Jurkat, Clone E6-1 (cell line): ENCODE measurements at regions not wholly inside any gene's neighbourhood (a gene's known extent, or its start where the extent isn't known, plus 50 kb on each side); places are given as distances from the start of the nearest gene placed in this dataset.
"Not testable (repeated sequence)": the region's sequence is repeated elsewhere in the genome, so short reads cannot be mapped to it uniquely, and the experiment has no call there.

ENCODE experiments used
- DNase-seq: peaks from one replicate; pipeline ENCODE4 v3.0.0-alpha.2; 2011; ENCODE audit warnings: low read depth, low spot score
- H3K4me3 ChIP-seq: 2 replicates; pipeline ENCODE4 v1.5.1; 2011; ENCODE audit warnings: mild to moderate bottlenecking, low read length, control low read depth, moderate library complexity

- no peak for DNase-seq
Observed at GRCh38 chr5:37938861-37939260, 99.0 kb upstream of the GDNF start.

GRCh38 chr5:37938076-37938852 is 98.4 kb upstream of the GDNF start:
- H3K4me3 ChIP-seq = no peak overlapping the region
- DNase-seq = no peak

More at GRCh38 chr5:37938861-37939260, 99.0 kb upstream of the GDNF start:
- H3K4me3 ChIP-seq = no peak overlapping the region

GRCh38 chr5:37936091-37936490 is 96.2 kb upstream of the GDNF start:
- no peak for DNase-seq
- no peak overlapping the region for H3K4me3 ChIP-seq

GRCh38 chr5:37933576-37933975 is 93.7 kb upstream of the GDNF start:
- no peak for DNase-seq

GRCh38 chr5:37932450-37932849 is 92.6 kb upstream of the GDNF start:
- H3K4me3 ChIP-seq = no peak overlapping the region
- no peak for DNase-seq

More at GRCh38 chr5:37933576-37933975, 93.7 kb upstream of the GDNF start:
- H3K4me3 ChIP-seq = no peak overlapping the region

- H3K4me3 ChIP-seq = no peak overlapping the region
- no peak for DNase-seq
Observed at GRCh38 chr5:37931541-37931940, 91.7 kb upstream of the GDNF start.

- no peak for DNase-seq
- H3K4me3 ChIP-seq = no peak overlapping the region
Observed at GRCh38 chr5:37930350-37930749, 90.5 kb upstream of the GDNF start.

GRCh38 chr5:37929791-37930190 is 90.0 kb upstream of the GDNF start:
- H3K4me3 ChIP-seq = no peak overlapping the region
- no peak for DNase-seq

- not testable (repeated sequence) for H3K4me3 ChIP-seq, DNase-seq
Observed at GRCh38 chr5:37927753-37928152, 87.9 kb upstream of the GDNF start.

GRCh38 chr5:37926732-37927131 is 86.9 kb upstream of the GDNF start:
- no peak for DNase-seq
- no peak overlapping the region for H3K4me3 ChIP-seq

GRCh38 chr5:37921452-37921851 is 81.6 kb upstream of the GDNF start:
- no peak for DNase-seq

GRCh38 chr5:37918424-37918823 is 78.6 kb upstream of the GDNF start:
- no peak for DNase-seq
- no peak overlapping the region for H3K4me3 ChIP-seq

More at GRCh38 chr5:37921452-37921851, 81.6 kb upstream of the GDNF start:
- no peak overlapping the region for H3K4me3 ChIP-seq

GRCh38 chr5:37916525-37916924 is 76.7 kb upstream of the GDNF start:
- H3K4me3 ChIP-seq = no peak overlapping the region
- DNase-seq = no peak

- H3K4me3 ChIP-seq = no peak overlapping the region
- DNase-seq = no peak
Observed at GRCh38 chr5:37915097-37915736, 75.4 kb upstream of the GDNF start.

- DNase-seq, H3K4me3 ChIP-seq: not testable (repeated sequence)
Observed at GRCh38 chr5:37909610-37910266, 69.9 kb upstream of the GDNF start.

GRCh38 chr5:37906416-37906815 is 66.6 kb upstream of the GDNF start:
- no peak overlapping the region for H3K4me3 ChIP-seq
- no peak for DNase-seq

GRCh38 chr5:37905230-37905629 is 65.4 kb upstream of the GDNF start:
- no peak for DNase-seq
- H3K4me3 ChIP-seq = no peak overlapping the region

GRCh38 chr5:37902323-37902722 is 62.5 kb upstream of the GDNF start:
- no peak overlapping the region for H3K4me3 ChIP-seq
- no peak for DNase-seq

- DNase-seq = no peak
- H3K4me3 ChIP-seq = no peak overlapping the region
Observed at GRCh38 chr5:37900692-37901091, 60.9 kb upstream of the GDNF start.

- H3K4me3 ChIP-seq = no peak overlapping the region
- DNase-seq = no peak
Observed at GRCh38 chr5:37899037-37899436, 59.2 kb upstream of the GDNF start.
